ENCODE measurements at regions not wholly inside any gene's neighbourhood (a gene's known extent, or its start where the extent isn't known, plus 50 kb on each side); places are given as distances from the start of the nearest gene placed in this dataset.
"Not testable (repeated sequence)": the region's sequence is repeated elsewhere in the genome, so short reads cannot be mapped to it uniquely, and the experiment has no call there.

GRCh38 chr6:3618642-3619041, 132.9 kb downstream of the PXDC1 start:
- no peak for DNase-seq (ENCODE audit: low spot score)

GRCh38 chr6:3617681-3618311, 133.7 kb downstream of the PXDC1 start:
- DNase-seq (ENCODE audit: low spot score): no peak

- no peak for DNase-seq (ENCODE audit: low spot score)
Measured at GRCh38 chr6:3617192-3617631, 134.3 kb downstream of the PXDC1 start.

GRCh38 chr6:3616565-3617176, 134.8 kb downstream of the PXDC1 start:
- no peak for DNase-seq (ENCODE audit: low spot score)

GRCh38 chr6:3615391-3616380, 135.8 kb downstream of the PXDC1 start:
- peak; percentile 32 for DNase-seq (ENCODE audit: low spot score)

- no peak for DNase-seq (ENCODE audit: low spot score)
Measured at GRCh38 chr6:3614918-3615317, 136.6 kb downstream of the PXDC1 start.

GRCh38 chr6:3613565-3613964, 137.9 kb downstream of the PXDC1 start:
- DNase-seq (ENCODE audit: low spot score): not testable (repeated sequence)

GRCh38 chr6:3612341-3613041, 139.0 kb downstream of the PXDC1 start:
- peak; percentile 22 for DNase-seq (ENCODE audit: low spot score)

GRCh38 chr6:3610921-3611320, 140.6 kb downstream of the PXDC1 start:
- DNase-seq (ENCODE audit: low spot score): peak; percentile 20

- DNase-seq (ENCODE audit: low spot score): peak; percentile 1
Measured at GRCh38 chr6:3610206-3610605, 141.3 kb downstream of the PXDC1 start.

- peak; percentile 27 for DNase-seq (ENCODE audit: low spot score)
Measured at GRCh38 chr6:3609388-3609787, 142.1 kb downstream of the PXDC1 start.

GRCh38 chr6:3608159-3608558, 143.4 kb downstream of the PXDC1 start:
- no peak for DNase-seq (ENCODE audit: low spot score)

GRCh38 chr6:3607599-3607998, 143.9 kb downstream of the PXDC1 start:
- no peak for DNase-seq (ENCODE audit: low spot score)

- DNase-seq (ENCODE audit: low spot score): no peak
Measured at GRCh38 chr6:3607171-3607570, 144.3 kb downstream of the PXDC1 start.

GRCh38 chr6:3603340-3604130, 146.7 kb upstream of the SLC22A23 start:
- no peak for DNase-seq (ENCODE audit: low spot score)

- no peak for DNase-seq (ENCODE audit: low spot score)
Measured at GRCh38 chr6:3601570-3601969, 144.7 kb upstream of the SLC22A23 start.

GRCh38 chr6:3597500-3598064, 140.7 kb upstream of the SLC22A23 start:
- DNase-seq (ENCODE audit: low spot score): no peak

GRCh38 chr6:3596766-3597165, 139.9 kb upstream of the SLC22A23 start:
- DNase-seq (ENCODE audit: low spot score): no peak

- DNase-seq (ENCODE audit: low spot score): no peak
Measured at GRCh38 chr6:3594201-3594600, 137.4 kb upstream of the SLC22A23 start.

- DNase-seq (ENCODE audit: low spot score): no peak
Measured at GRCh38 chr6:3593161-3593560, 136.3 kb upstream of the SLC22A23 start.

GRCh38 chr6:3592371-3592941, 135.6 kb upstream of the SLC22A23 start:
- DNase-seq (ENCODE audit: low spot score): no peak

Data from ecto neural progenitor cell (in vitro differentiated cells).